ENCODE measurements at regions not wholly inside any gene's neighbourhood (a gene's known extent, or its start where the extent isn't known, plus 50 kb on each side); places are given as distances from the start of the nearest gene placed in this dataset.
"Not testable (repeated sequence)": the region's sequence is repeated elsewhere in the genome, so short reads cannot be mapped to it uniquely, and the experiment has no call there.

DNA sequence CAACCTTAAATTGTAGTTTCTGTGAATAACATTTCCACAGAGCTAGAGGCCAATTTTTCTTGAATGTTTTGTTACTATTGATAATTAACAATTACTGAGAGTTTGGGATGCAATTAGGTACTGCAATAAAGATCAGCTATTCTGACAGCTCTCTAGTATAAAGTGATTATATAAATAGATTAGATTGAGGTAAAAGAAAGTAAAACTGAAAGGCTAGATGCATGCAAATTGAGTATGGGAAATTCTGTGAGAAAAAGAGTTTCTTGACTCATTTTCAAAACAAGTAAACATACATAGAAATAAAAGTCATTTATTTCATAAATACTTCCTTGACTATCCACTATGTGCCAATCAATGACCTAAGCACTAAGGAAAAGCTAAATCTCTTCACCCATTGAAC lies 1087.5 kb upstream of the ATXN8OS start:
- TF ChIP-seq, protein P1, sequence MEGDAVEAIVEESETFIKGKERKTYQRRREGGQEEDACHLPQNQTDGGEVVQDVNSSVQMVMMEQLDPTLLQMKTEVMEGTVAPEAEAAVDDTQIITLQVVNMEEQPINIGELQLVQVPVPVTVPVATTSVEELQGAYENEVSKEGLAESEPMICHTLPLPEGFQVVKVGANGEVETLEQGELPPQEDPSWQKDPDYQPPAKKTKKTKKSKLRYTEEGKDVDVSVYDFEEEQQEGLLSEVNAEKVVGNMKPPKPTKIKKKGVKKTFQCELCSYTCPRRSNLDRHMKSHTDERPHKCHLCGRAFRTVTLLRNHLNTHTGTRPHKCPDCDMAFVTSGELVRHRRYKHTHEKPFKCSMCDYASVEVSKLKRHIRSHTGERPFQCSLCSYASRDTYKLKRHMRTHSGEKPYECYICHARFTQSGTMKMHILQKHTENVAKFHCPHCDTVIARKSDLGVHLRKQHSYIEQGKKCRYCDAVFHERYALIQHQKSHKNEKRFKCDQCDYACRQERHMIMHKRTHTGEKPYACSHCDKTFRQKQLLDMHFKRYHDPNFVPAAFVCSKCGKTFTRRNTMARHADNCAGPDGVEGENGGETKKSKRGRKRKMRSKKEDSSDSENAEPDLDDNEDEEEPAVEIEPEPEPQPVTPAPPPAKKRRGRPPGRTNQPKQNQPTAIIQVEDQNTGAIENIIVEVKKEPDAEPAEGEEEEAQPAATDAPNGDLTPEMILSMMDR (IDR thresholded peaks at IDR 0.05; ENCODE audit: insufficient read depth, low read length, poor library complexity, severe bottlenecking) = no peak
- DNase-seq (ENCODE audit: extremely low read depth, insufficient read length) = no peak
- no peak overlapping the region for H3K4me3 ChIP-seq (replicated peaks; ENCODE audit: low read depth, low read length)

DNA sequence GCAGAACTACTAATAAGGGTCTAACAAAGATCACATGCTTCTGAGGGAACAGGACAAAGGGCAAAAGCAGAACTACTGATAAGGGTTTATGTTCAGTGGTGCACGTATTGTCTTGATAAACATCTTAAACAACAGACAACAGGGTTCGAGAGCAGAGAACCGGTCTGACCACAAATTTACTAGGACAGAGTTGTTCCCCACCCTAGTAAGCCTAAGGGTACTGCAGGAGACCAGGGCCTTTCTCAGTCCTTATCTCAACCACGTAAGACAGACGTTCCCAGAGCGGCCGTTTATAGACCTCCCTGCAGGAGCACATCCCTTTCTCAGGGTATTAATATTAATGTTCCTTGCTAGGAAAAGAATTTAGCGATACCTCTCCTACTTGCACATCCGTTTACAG lies 1089.5 kb upstream of the ATXN8OS start:
- not testable (repeated sequence) for H3K4me3 ChIP-seq (replicated peaks; ENCODE audit: low read depth, low read length); H3K27me3 ChIP-seq (replicated peaks; ENCODE audit: control insufficient read depth, insufficient read depth, low read length); H3K36me3 ChIP-seq (ENCODE audit: control insufficient read depth, insufficient read depth, low read length); DNase-seq (ENCODE audit: extremely low read depth, insufficient read length)

More for the DNA sequence above, 1087.5 kb upstream of the ATXN8OS start:
- Histone ChIP-seq H3K27me3 (replicated peaks; ENCODE audit: control insufficient read depth, insufficient read depth, low read length) (no peaks in the 10 kb centered on the region), H3K36me3 (ENCODE audit: control insufficient read depth, insufficient read depth, low read length) (no peaks in the 10 kb centered on the region)

DNA sequence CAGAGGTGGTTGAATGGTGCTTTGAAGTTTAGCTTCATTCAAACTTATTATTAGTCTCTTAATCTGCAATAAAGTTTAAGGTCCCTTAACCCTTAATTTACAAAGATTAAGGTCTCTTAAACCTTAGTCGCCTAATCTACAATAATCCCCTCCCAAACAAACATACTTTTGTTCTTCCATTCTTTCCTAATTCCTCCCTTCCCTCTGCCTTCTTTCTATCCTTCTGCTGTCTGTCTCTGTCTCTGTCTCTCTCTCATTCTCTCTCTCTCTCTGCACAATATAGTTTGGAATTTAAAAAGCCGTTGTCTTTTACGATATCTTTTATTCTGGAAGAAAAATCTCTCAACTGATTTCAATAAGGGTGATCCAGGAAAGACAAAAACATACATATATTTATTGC lies 1096.8 kb upstream of the ATXN8OS start:
- DNase-seq (ENCODE audit: extremely low read depth, insufficient read length) = no peak
- no peaks in the 10 kb centered on the region for H3K36me3 ChIP-seq (ENCODE audit: control insufficient read depth, insufficient read depth, low read length)
- H3K4me3 ChIP-seq (replicated peaks; ENCODE audit: low read depth, low read length) = no peak overlapping the region
- TF ChIP-seq, protein P1 (IDR thresholded peaks at IDR 0.05; ENCODE audit: insufficient read depth, low read length, poor library complexity, severe bottlenecking) = no peak
- H3K27me3 ChIP-seq (replicated peaks; ENCODE audit: control insufficient read depth, insufficient read depth, low read length) = no peaks in the 10 kb centered on the region

GRCh38 chr13:69008499-69008898 lies 1099.1 kb upstream of the ATXN8OS start:
- TF ChIP-seq, protein P1 (IDR thresholded peaks at IDR 0.05; ENCODE audit: insufficient read depth, low read length, poor library complexity, severe bottlenecking) = no peak
- DNase-seq (ENCODE audit: extremely low read depth, insufficient read length) = no peak
- no peak overlapping the region for H3K4me3 ChIP-seq (replicated peaks; ENCODE audit: low read depth, low read length)
- H3K36me3 ChIP-seq (ENCODE audit: control insufficient read depth, insufficient read depth, low read length) = no peaks in the 10 kb centered on the region
- no peaks in the 10 kb centered on the region for H3K27me3 ChIP-seq (replicated peaks; ENCODE audit: control insufficient read depth, insufficient read depth, low read length)

- H3K4me3 ChIP-seq (replicated peaks; ENCODE audit: low read depth, low read length) = no peak overlapping the region
- H3K36me3 ChIP-seq (ENCODE audit: control insufficient read depth, insufficient read depth, low read length) = no peaks in the 10 kb centered on the region
Observed at GRCh38 chr13:68998056-68998455, 1109.6 kb upstream of the ATXN8OS start.

DNA sequence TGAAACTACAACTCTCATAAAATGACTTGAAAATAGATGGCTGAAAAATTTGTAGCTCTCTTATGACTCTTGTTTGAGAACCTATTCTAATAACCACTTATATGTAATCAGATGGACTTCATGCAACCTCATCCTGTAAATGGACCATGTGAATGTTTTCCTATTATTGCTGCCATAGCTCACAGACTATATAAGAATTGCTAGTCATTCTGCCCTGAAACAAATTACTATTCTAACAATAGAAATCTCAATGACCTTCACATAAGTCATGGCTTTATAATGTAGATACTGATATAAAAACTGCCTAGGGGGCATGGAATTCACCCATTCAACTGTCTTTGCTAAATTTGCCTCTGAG lies 1111.0 kb upstream of the ATXN8OS start:
- TF ChIP-seq, protein P1 (IDR thresholded peaks at IDR 0.05; ENCODE audit: insufficient read depth, low read length, poor library complexity, severe bottlenecking) = no peak
- Histone ChIP-seq H3K36me3 (ENCODE audit: control insufficient read depth, insufficient read depth, low read length) (no peaks in the 10 kb centered on the region), H3K27me3 (replicated peaks; ENCODE audit: control insufficient read depth, insufficient read depth, low read length) (no peaks in the 10 kb centered on the region), H3K4me3 (replicated peaks; ENCODE audit: low read depth, low read length) (no peak overlapping the region)
- no peak for DNase-seq (ENCODE audit: extremely low read depth, insufficient read length)

More at GRCh38 chr13:68998056-68998455, 1109.6 kb upstream of the ATXN8OS start:
- DNase-seq (ENCODE audit: extremely low read depth, insufficient read length) = no peak
- TF ChIP-seq, protein P1 (IDR thresholded peaks at IDR 0.05; ENCODE audit: insufficient read depth, low read length, poor library complexity, severe bottlenecking) = no peak
- H3K27me3 ChIP-seq (replicated peaks; ENCODE audit: control insufficient read depth, insufficient read depth, low read length) = no peaks in the 10 kb centered on the region
